Type B pancreatic cell (in vitro differentiated cells): ENCODE measurements at regions not wholly inside any gene's neighbourhood (a gene's known extent, or its start where the extent isn't known, plus 50 kb on each side); places are given as distances from the start of the nearest gene placed in this dataset.

ENCODE experiments used
- DNase-seq: peaks from one replicate; pipeline ENCODE4 v3.0.0; 2021; ENCODE audit warnings: mixed read lengths; ENCODE audit not compliant: unreplicated experiment; ENCODE audit errors: extremely low spot score
- H3K27ac Mint-ChIP-seq: 2 replicates; pipeline ENCODE4 v1.8.0; 2021; ENCODE audit warnings: mild to moderate bottlenecking, mixed read lengths
- H3K27me3 Mint-ChIP-seq: 2 replicates; pipeline ENCODE4 v1.8.0; 2021; ENCODE audit warnings: mixed read lengths
- H3K36me3 Mint-ChIP-seq: 2 replicates; pipeline ENCODE4 v1.8.0; 2021; ENCODE audit warnings: mixed read lengths
- H3K4me1 Mint-ChIP-seq: one replicate; pipeline ENCODE4 v1.8.0; 2021; ENCODE audit warnings: mixed read lengths; ENCODE audit not compliant: unreplicated experiment
- H3K4me3 Mint-ChIP-seq: 2 replicates; pipeline ENCODE4 v1.8.0; 2021; ENCODE audit warnings: mild to moderate bottlenecking, mixed read lengths
- H3K9me3 Mint-ChIP-seq: 2 replicates; pipeline ENCODE4 v1.8.0; 2021; ENCODE audit warnings: mixed read lengths
- TF ChIP-seq, protein P1 (sequence below): fragments of 200-600 bp; sonication (generic); conservative IDR thresholded peaks from 2 replicates; pipeline ENCODE4 v1.5.0; 2021; ENCODE audit warnings: antibody characterized with exemption, mild to moderate bottlenecking

GRCh38 chr2:239476757-239477585 lies 76.2 kb upstream of the HDAC4 start:
- no peak for DNase-seq

GRCh38 chr2:239476029-239476756 lies 75.4 kb upstream of the HDAC4 start:
- no peak overlapping the region for H3K4me3 Mint-ChIP-seq
- H3K4me1 Mint-ChIP-seq, result no peaks in the 10 kb centered on the region
- H3K36me3 Mint-ChIP-seq, result no peaks in the 10 kb centered on the region
- H3K9me3 Mint-ChIP-seq, result no peaks in the 10 kb centered on the region
- peaks cover 23% of the 10 kb centered on the region for H3K27me3 Mint-ChIP-seq
- DNase-seq, result no peak
- no peak overlapping the region for H3K27ac Mint-ChIP-seq
- TF ChIP-seq, protein P1, sequence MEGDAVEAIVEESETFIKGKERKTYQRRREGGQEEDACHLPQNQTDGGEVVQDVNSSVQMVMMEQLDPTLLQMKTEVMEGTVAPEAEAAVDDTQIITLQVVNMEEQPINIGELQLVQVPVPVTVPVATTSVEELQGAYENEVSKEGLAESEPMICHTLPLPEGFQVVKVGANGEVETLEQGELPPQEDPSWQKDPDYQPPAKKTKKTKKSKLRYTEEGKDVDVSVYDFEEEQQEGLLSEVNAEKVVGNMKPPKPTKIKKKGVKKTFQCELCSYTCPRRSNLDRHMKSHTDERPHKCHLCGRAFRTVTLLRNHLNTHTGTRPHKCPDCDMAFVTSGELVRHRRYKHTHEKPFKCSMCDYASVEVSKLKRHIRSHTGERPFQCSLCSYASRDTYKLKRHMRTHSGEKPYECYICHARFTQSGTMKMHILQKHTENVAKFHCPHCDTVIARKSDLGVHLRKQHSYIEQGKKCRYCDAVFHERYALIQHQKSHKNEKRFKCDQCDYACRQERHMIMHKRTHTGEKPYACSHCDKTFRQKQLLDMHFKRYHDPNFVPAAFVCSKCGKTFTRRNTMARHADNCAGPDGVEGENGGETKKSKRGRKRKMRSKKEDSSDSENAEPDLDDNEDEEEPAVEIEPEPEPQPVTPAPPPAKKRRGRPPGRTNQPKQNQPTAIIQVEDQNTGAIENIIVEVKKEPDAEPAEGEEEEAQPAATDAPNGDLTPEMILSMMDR, result no peak

More at GRCh38 chr2:239476757-239477585, 76.2 kb upstream of the HDAC4 start:
- TF ChIP-seq, protein P1, result no peak
- no peaks in the 10 kb centered on the region for H3K36me3 Mint-ChIP-seq
- no peaks in the 10 kb centered on the region for H3K4me1 Mint-ChIP-seq
- no peaks in the 10 kb centered on the region for H3K9me3 Mint-ChIP-seq
- peaks cover 22% of the 10 kb centered on the region for H3K27me3 Mint-ChIP-seq
- H3K27ac Mint-ChIP-seq, result no peak overlapping the region
- H3K4me3 Mint-ChIP-seq, result no peak overlapping the region

- TF ChIP-seq, protein P1, result no peak
Measured at GRCh38 chr2:239475161-239476028, 74.6 kb upstream of the HDAC4 start.

DNA sequence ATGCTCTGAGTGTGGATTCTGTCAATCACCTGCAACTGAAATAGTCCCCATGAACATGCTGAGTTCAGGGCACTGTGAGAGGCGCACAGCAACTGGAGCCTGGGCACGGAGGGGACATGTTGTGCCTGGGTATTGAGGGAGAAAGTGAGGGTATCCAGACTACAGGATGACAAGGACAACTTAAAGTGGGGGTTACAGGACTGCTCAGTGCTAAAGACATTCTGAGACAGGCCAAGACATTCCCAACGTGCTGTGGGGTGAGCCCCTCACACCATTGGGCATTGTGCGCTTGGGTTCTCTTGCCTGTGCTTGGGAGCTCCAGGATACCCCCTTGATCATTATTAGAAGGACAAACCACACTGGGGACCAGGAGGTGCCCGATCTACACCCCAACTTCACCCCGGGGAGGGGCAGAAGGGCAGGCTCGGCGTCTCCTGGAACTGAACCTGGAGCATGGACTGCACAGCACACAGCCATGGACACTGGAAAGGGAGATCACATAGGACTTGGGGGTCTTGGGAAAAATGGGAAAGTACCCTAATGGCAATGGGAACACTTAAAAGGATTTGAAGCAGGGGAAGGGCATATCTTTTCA lies 72.5 kb upstream of the HDAC4 start:
- Mint-ChIP-seq H3K27ac (no peak overlapping the region), H3K4me1 (no peaks in the 10 kb centered on the region), H3K9me3 (no peaks in the 10 kb centered on the region), H3K4me3 (no peak overlapping the region), H3K36me3 (no peaks in the 10 kb centered on the region), H3K27me3 (peaks cover 23% of the 10 kb centered on the region)
- TF ChIP-seq, protein P1, result no peak
- no peak for DNase-seq

More at GRCh38 chr2:239475161-239476028, 74.6 kb upstream of the HDAC4 start:
- DNase-seq, result no peak
- H3K4me1 Mint-ChIP-seq, result no peaks in the 10 kb centered on the region
- no peak overlapping the region for H3K27ac Mint-ChIP-seq
- peaks cover 23% of the 10 kb centered on the region for H3K27me3 Mint-ChIP-seq
- H3K4me3 Mint-ChIP-seq, result no peak overlapping the region
- H3K9me3 Mint-ChIP-seq, result no peaks in the 10 kb centered on the region
- no peaks in the 10 kb centered on the region for H3K36me3 Mint-ChIP-seq

- no peaks in the 10 kb centered on the region for H3K9me3 Mint-ChIP-seq
- H3K4me3 Mint-ChIP-seq, result no peak overlapping the region
- H3K27ac Mint-ChIP-seq, result no peak overlapping the region
Measured at GRCh38 chr2:239472235-239472775, 71.5 kb upstream of the HDAC4 start.

More at GRCh38 chr2:239472235-239472775, 71.5 kb upstream of the HDAC4 start:
- H3K36me3 Mint-ChIP-seq, result no peaks in the 10 kb centered on the region
- TF ChIP-seq, protein P1, result no peak
- H3K4me1 Mint-ChIP-seq, result no peaks in the 10 kb centered on the region
- peak; percentile 15 for DNase-seq
- H3K27me3 Mint-ChIP-seq, result peaks cover 23% of the 10 kb centered on the region
